ENCODE measurements at regions not wholly inside any gene's neighbourhood (a gene's known extent, or its start where the extent isn't known, plus 50 kb on each side); places are given as distances from the start of the nearest gene placed in this dataset.

DNA sequence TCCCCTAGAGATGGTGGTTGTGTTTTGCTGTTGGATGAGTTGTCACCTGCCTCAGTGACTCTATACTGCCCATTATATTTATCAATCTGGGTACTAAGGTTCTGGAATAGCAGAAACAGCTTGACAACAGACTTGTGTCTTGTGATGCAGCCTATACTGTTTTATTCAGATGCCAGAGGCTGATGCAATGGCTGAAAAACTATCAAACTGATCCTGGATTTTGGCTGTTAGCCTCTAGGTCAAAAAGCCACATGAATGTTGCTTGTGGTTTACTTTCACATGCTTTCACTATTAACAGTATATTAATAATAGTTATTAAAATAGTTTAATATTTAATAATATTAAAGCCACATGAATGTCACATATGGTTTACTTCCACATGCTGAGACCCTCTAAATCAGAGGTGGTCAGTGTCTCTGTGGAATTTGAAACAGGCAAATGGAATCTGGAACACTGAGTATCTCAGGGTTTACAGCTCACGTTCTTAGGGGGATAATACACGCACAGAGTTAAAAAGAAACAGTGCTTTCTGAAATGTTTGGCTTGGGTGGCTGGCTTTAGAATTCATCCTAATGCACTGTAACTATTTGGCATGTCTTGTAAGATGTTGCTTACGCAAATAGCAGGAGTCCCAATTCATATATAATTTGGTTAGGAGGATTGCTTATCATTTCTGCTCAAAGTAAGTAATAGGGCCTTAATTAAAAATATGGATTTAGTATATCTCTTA is 82.5 kb upstream of the LCORL start:
- TF ChIP-seq, protein P1, sequence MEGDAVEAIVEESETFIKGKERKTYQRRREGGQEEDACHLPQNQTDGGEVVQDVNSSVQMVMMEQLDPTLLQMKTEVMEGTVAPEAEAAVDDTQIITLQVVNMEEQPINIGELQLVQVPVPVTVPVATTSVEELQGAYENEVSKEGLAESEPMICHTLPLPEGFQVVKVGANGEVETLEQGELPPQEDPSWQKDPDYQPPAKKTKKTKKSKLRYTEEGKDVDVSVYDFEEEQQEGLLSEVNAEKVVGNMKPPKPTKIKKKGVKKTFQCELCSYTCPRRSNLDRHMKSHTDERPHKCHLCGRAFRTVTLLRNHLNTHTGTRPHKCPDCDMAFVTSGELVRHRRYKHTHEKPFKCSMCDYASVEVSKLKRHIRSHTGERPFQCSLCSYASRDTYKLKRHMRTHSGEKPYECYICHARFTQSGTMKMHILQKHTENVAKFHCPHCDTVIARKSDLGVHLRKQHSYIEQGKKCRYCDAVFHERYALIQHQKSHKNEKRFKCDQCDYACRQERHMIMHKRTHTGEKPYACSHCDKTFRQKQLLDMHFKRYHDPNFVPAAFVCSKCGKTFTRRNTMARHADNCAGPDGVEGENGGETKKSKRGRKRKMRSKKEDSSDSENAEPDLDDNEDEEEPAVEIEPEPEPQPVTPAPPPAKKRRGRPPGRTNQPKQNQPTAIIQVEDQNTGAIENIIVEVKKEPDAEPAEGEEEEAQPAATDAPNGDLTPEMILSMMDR (IDR thresholded peaks at IDR 0.05) = no peak
- no peak for TF ChIP-seq POLR2A (IDR thresholded peaks at IDR 0.05)
